ENCODE measurements at regions not wholly inside any gene's neighbourhood (a gene's known extent, or its start where the extent isn't known, plus 50 kb on each side); places are given as distances from the start of the nearest gene placed in this dataset.
"Not testable (repeated sequence)": the region's sequence is repeated elsewhere in the genome, so short reads cannot be mapped to it uniquely, and the experiment has no call there.

- DNase-seq: no peak
Measured at GRCh38 chr20:56773749-56774148, 144.6 kb downstream of the TFAP2C start.

- DNase-seq: no peak
Measured at GRCh38 chr20:56774873-56775272, 145.8 kb downstream of the TFAP2C start.

- no peak for DNase-seq
Measured at GRCh38 chr20:56776345-56776744, 147.2 kb downstream of the TFAP2C start.

- DNase-seq: no peak
Measured at GRCh38 chr20:56778765-56779195, 149.7 kb downstream of the TFAP2C start.

GRCh38 chr20:56779452-56780143 lies 150.5 kb downstream of the TFAP2C start:
- DNase-seq: no peak

- DNase-seq: no peak
Measured at GRCh38 chr20:56780266-56780665, 151.2 kb downstream of the TFAP2C start.

- DNase-seq: no peak
Measured at GRCh38 chr20:56781108-56781739, 152.1 kb downstream of the TFAP2C start.

- not testable (repeated sequence) for DNase-seq
Measured at GRCh38 chr20:56781987-56782560, 153.0 kb downstream of the TFAP2C start.

GRCh38 chr20:56782814-56783213 lies 153.7 kb downstream of the TFAP2C start:
- not testable (repeated sequence) for DNase-seq

GRCh38 chr20:56783826-56784225 lies 154.7 kb downstream of the TFAP2C start:
- DNase-seq: no peak

GRCh38 chr20:56786503-56786902 lies 157.4 kb downstream of the TFAP2C start:
- no peak for DNase-seq

GRCh38 chr20:56788041-56788670 lies 159.1 kb downstream of the TFAP2C start:
- DNase-seq: peak; percentile 96 to 100

GRCh38 chr20:56788671-56789610 lies 159.8 kb downstream of the TFAP2C start:
- DNase-seq: peak; percentile 21 to 74

- DNase-seq: no peak
Measured at GRCh38 chr20:56793916-56794315, 164.8 kb downstream of the TFAP2C start.

- peak in 1 of 2 experiments; percentile 21 for DNase-seq
Measured at GRCh38 chr20:56795492-56795891, 166.4 kb downstream of the TFAP2C start.

GRCh38 chr20:56796345-56796744 lies 167.2 kb downstream of the TFAP2C start:
- DNase-seq: no peak

GRCh38 chr20:56797023-56797422 lies 167.9 kb downstream of the TFAP2C start:
- DNase-seq: no peak

- no peak for DNase-seq
Measured at GRCh38 chr20:56798634-56799033, 169.5 kb downstream of the TFAP2C start.

GRCh38 chr20:56799187-56799586 lies 170.1 kb downstream of the TFAP2C start:
- DNase-seq: no peak

GRCh38 chr20:56800088-56800487 lies 171.0 kb downstream of the TFAP2C start:
- no peak for DNase-seq

- DNase-seq: no peak
Measured at GRCh38 chr20:56801971-56802755, 173.1 kb downstream of the TFAP2C start.

- DNase-seq: no peak
Measured at GRCh38 chr20:56802805-56803204, 173.7 kb downstream of the TFAP2C start.

Data from SW 1271 (cell line).